DND-41 (cell line): ENCODE measurements at regions not wholly inside any gene's neighbourhood (a gene's known extent, or its start where the extent isn't known, plus 50 kb on each side); places are given as distances from the start of the nearest gene placed in this dataset.

Experiments used
- EZH2 ChIP-seq: IDR thresholded peaks from 3 replicates; pipeline ENCODE4 v1.6.1; 2012; ENCODE audit warnings: borderline replicate concordance, low read depth, mild to moderate bottlenecking, moderate library complexity, low read length, inconsistent platforms; ENCODE audit not compliant: severe bottlenecking
- TF ChIP-seq, protein P1 (sequence below): IDR thresholded peaks from 2 replicates; pipeline ENCODE4 v1.5.1; 2012; ENCODE audit warnings: borderline replicate concordance, low read length, moderate library complexity, mild to moderate bottlenecking; ENCODE audit not compliant: poor library complexity, severe bottlenecking; ENCODE audit errors: extremely low read depth

DNA sequence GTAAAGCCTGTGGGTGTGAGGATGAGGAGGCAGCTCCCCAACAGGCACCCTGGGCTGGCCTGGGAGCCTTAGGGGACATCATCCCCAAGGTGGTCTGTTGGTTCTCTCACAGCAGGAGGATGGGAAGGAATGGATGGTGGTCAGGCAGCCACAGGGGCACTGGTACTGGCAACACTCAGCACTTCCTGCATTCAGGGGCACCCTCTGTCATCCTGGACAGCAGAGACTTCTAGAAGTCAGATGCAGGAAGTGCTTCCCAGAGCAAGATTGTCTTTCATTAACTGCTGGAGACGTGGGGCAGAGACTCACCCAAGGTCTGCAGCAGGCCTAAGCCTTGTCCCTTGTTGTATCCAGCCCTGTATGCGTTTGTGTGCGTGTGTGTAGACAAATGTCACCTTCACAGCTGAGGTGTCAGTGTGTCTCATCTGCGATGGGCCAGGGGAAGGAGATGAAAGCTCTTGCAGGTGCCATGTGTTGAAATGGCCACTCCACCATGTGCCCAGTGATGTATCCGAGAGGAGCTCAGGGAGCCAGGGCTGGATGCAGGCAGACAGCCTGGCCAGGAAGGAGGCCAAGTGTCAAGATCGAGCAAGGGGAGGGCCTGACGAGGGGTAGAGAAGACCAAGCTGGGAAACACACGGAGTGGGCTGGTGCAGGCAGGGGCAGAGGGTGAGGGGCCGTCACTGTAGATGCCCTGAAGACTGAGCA lies 85.1 kb downstream of the PITPNM2 start:
- TF ChIP-seq, protein P1, sequence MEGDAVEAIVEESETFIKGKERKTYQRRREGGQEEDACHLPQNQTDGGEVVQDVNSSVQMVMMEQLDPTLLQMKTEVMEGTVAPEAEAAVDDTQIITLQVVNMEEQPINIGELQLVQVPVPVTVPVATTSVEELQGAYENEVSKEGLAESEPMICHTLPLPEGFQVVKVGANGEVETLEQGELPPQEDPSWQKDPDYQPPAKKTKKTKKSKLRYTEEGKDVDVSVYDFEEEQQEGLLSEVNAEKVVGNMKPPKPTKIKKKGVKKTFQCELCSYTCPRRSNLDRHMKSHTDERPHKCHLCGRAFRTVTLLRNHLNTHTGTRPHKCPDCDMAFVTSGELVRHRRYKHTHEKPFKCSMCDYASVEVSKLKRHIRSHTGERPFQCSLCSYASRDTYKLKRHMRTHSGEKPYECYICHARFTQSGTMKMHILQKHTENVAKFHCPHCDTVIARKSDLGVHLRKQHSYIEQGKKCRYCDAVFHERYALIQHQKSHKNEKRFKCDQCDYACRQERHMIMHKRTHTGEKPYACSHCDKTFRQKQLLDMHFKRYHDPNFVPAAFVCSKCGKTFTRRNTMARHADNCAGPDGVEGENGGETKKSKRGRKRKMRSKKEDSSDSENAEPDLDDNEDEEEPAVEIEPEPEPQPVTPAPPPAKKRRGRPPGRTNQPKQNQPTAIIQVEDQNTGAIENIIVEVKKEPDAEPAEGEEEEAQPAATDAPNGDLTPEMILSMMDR = no peak
- no peak for TF ChIP-seq EZH2
